ENCODE measurements at regions not wholly inside any gene's neighbourhood (a gene's known extent, or its start where the extent isn't known, plus 50 kb on each side); places are given as distances from the start of the nearest gene placed in this dataset.

DNA sequence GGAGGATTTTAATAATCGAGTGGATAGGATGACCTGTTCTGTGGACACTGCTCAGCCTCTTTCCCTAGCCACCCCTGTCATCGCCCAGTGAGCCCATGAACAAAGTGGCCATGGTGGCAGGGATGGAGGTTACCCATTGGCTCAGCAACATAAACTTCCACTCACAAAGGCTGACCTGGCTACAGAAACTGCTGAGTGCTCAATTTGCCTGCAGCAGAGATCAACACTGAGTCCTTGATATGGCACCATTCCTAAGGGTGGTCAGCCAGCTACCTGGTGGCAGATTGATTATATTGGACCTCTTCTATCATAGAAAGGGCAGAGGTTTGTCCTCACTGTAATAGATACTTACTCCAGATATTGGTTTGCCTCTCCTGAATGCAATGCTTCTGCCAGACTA lies 465.4 kb upstream of the FBXO33 start:
- no peaks in the 10 kb centered on the region for H3K9me2 ChIP-seq (ENCODE audit: insufficient read depth, low read length)
- H4K20me1 ChIP-seq (ENCODE audit: insufficient read depth) = no peaks in the 10 kb centered on the region
- H3K27me3 ChIP-seq (ENCODE audit: insufficient read depth, low read depth, low read length) = no peaks in the 10 kb centered on the region
- no peak overlapping the region for H2AFZ ChIP-seq (ENCODE audit: low read depth, low read length)
- H3K9ac ChIP-seq (ENCODE audit: low read length) = no peak overlapping the region
- H3K36me3 ChIP-seq (ENCODE audit: insufficient read depth, low read length) = no peaks in the 10 kb centered on the region
- H3K27ac ChIP-seq (ENCODE audit: low read length) = no peak overlapping the region
- H3K9me3 ChIP-seq (ENCODE audit: low read length) = no peaks in the 10 kb centered on the region
- no peaks in the 10 kb centered on the region for H3K79me2 ChIP-seq (replicated peaks; ENCODE audit: insufficient read depth, low read length)
- H3K4me2 ChIP-seq (ENCODE audit: low read length) = no peak overlapping the region
- no peak overlapping the region for H3K4me3 ChIP-seq (ENCODE audit: low read length)
- TF ChIP-seq SMC3 (conservative IDR thresholded peaks at IDR 0.05; ENCODE audit: poor library complexity) = no peak
- TF ChIP-seq, protein P1, sequence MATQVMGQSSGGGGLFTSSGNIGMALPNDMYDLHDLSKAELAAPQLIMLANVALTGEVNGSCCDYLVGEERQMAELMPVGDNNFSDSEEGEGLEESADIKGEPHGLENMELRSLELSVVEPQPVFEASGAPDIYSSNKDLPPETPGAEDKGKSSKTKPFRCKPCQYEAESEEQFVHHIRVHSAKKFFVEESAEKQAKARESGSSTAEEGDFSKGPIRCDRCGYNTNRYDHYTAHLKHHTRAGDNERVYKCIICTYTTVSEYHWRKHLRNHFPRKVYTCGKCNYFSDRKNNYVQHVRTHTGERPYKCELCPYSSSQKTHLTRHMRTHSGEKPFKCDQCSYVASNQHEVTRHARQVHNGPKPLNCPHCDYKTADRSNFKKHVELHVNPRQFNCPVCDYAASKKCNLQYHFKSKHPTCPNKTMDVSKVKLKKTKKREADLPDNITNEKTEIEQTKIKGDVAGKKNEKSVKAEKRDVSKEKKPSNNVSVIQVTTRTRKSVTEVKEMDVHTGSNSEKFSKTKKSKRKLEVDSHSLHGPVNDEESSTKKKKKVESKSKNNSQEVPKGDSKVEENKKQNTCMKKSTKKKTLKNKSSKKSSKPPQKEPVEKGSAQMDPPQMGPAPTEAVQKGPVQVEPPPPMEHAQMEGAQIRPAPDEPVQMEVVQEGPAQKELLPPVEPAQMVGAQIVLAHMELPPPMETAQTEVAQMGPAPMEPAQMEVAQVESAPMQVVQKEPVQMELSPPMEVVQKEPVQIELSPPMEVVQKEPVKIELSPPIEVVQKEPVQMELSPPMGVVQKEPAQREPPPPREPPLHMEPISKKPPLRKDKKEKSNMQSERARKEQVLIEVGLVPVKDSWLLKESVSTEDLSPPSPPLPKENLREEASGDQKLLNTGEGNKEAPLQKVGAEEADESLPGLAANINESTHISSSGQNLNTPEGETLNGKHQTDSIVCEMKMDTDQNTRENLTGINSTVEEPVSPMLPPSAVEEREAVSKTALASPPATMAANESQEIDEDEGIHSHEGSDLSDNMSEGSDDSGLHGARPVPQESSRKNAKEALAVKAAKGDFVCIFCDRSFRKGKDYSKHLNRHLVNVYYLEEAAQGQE (IDR thresholded peaks at IDR 0.05; ENCODE audit: borderline replicate concordance) = no peak
- no peak for TF ChIP-seq MXI1 (conservative IDR thresholded peaks at IDR 0.05; ENCODE audit: poor library complexity, severe bottlenecking)
- no peaks in the 10 kb centered on the region for H3F3A ChIP-seq (ENCODE audit: insufficient read depth, low read length, poor library complexity, severe bottlenecking)

DNA sequence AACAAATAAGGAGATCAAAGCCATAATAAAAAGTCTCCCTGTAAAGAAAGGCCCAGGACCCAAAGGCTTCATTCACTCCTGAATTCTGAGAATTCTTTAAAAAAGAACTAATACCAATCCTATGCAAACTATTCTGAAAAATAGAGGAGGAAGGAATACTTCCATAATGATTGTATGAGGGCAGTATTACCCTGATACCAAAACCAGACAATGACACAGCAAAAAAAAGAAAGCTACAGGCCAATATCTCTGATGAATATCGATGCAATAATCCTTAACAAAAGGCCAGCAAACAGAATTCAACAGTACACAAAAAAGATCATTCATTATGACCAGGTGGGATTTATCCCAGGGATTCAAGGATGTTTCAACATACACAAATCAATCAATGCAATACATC lies 457.8 kb upstream of the FBXO33 start:
- no peak for TF ChIP-seq RAD21 (conservative IDR thresholded peaks at IDR 0.05)
- no peak for TF ChIP-seq SMC3 (conservative IDR thresholded peaks at IDR 0.05; ENCODE audit: poor library complexity)
- no peak for TF ChIP-seq TAF1 (IDR thresholded peaks at IDR 0.05; ENCODE audit: low read depth)
- TF ChIP-seq, protein P2, sequence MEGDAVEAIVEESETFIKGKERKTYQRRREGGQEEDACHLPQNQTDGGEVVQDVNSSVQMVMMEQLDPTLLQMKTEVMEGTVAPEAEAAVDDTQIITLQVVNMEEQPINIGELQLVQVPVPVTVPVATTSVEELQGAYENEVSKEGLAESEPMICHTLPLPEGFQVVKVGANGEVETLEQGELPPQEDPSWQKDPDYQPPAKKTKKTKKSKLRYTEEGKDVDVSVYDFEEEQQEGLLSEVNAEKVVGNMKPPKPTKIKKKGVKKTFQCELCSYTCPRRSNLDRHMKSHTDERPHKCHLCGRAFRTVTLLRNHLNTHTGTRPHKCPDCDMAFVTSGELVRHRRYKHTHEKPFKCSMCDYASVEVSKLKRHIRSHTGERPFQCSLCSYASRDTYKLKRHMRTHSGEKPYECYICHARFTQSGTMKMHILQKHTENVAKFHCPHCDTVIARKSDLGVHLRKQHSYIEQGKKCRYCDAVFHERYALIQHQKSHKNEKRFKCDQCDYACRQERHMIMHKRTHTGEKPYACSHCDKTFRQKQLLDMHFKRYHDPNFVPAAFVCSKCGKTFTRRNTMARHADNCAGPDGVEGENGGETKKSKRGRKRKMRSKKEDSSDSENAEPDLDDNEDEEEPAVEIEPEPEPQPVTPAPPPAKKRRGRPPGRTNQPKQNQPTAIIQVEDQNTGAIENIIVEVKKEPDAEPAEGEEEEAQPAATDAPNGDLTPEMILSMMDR (IDR thresholded peaks at IDR 0.05; ENCODE audit: poor library complexity, severe bottlenecking) = no peak
- TF ChIP-seq, protein P1 (IDR thresholded peaks at IDR 0.05; ENCODE audit: borderline replicate concordance) = no peak
- TF ChIP-seq EP300 (conservative IDR thresholded peaks at IDR 0.05; ENCODE audit: poor library complexity, severe bottlenecking) = no peak
- TF ChIP-seq POLR2AphosphoS5 (IDR thresholded peaks at IDR 0.05) = no peak
- TF ChIP-seq EZH2 (IDR thresholded peaks at IDR 0.05; ENCODE audit: borderline replicate concordance, insufficient read depth, low read length, poor library complexity, severe bottlenecking) = no peak
- TF ChIP-seq MXI1 (conservative IDR thresholded peaks at IDR 0.05; ENCODE audit: poor library complexity, severe bottlenecking) = no peak
- H3K79me2 ChIP-seq (replicated peaks; ENCODE audit: insufficient read depth, low read length) = no peaks in the 10 kb centered on the region

More for the DNA sequence above, 457.8 kb upstream of the FBXO33 start:
- Histone ChIP-seq H3K27me3 (ENCODE audit: insufficient read depth, low read depth, low read length) (no peaks in the 10 kb centered on the region), H4K20me1 (ENCODE audit: insufficient read depth) (no peaks in the 10 kb centered on the region), H3K4me3 (ENCODE audit: low read length) (no peak overlapping the region), H3K9me2 (ENCODE audit: insufficient read depth, low read length) (no peaks in the 10 kb centered on the region), H3K4me2 (ENCODE audit: low read length) (no peak overlapping the region), H3K36me3 (ENCODE audit: insufficient read depth, low read length) (no peaks in the 10 kb centered on the region), H2AFZ (ENCODE audit: low read depth, low read length) (no peak overlapping the region), H3K27ac (ENCODE audit: low read length) (no peak overlapping the region), H3K9me3 (ENCODE audit: low read length) (no peaks in the 10 kb centered on the region), H3F3A (ENCODE audit: insufficient read depth, low read length, poor library complexity, severe bottlenecking) (no peaks in the 10 kb centered on the region), H3K9ac (ENCODE audit: low read length) (no peak overlapping the region)

Data from neural cell (in vitro differentiated cells).